Activated T-helper 1 cell treated with anti-CD3 and anti-CD28 coated beads, Interleukin-12 subunit alpha, Interleukin-12 subunit beta, Interleukin-2, Interleukin-4 antibody, amounts not matched to agents 30 ng/mL and 10 ng/mL and 1 ng/mL, durations not matched to agents 14 hours and 24 hours and 36 hours (primary cell): ENCODE measurements at regions not wholly inside any gene's neighbourhood (a gene's known extent, or its start where the extent isn't known, plus 50 kb on each side); places are given as distances from the start of the nearest gene placed in this dataset.

ENCODE experiments used
- DNase-seq: peaks from one replicate; pipeline ENCODE4 v3.0.0; 2021; ENCODE audit warnings: low spot score
- H3K27ac Mint-ChIP-seq: one replicate; pipeline ENCODE4 v1.8.0; 2021; ENCODE audit warnings: mild to moderate bottlenecking, mixed read lengths
- H3K27me3 Mint-ChIP-seq: one replicate; pipeline ENCODE4 v1.8.0; 2022; ENCODE audit warnings: mild to moderate bottlenecking, moderate library complexity, mixed read lengths; ENCODE audit not compliant: insufficient read depth
- H3K36me3 Mint-ChIP-seq: one replicate; pipeline ENCODE4 v1.8.0; 2021; ENCODE audit warnings: low read depth, mixed read lengths
- H3K4me1 Mint-ChIP-seq: one replicate; pipeline ENCODE4 v1.8.0; 2021; ENCODE audit warnings: low read depth, mixed read lengths
- H3K4me3 Mint-ChIP-seq: one replicate; pipeline ENCODE4 v1.8.0; 2021; ENCODE audit warnings: mild to moderate bottlenecking, moderate library complexity, mixed read lengths
- H3K9me3 Mint-ChIP-seq: one replicate; pipeline ENCODE4 v1.8.0; 2021; ENCODE audit warnings: mixed read lengths
- intact Hi-C: fragments of 100-400 bp; cut with micrococcal nuclease; formaldehyde crosslinking; loops from one replicate; pipeline ENCODE4 v1.15.1; 2024

DNA sequence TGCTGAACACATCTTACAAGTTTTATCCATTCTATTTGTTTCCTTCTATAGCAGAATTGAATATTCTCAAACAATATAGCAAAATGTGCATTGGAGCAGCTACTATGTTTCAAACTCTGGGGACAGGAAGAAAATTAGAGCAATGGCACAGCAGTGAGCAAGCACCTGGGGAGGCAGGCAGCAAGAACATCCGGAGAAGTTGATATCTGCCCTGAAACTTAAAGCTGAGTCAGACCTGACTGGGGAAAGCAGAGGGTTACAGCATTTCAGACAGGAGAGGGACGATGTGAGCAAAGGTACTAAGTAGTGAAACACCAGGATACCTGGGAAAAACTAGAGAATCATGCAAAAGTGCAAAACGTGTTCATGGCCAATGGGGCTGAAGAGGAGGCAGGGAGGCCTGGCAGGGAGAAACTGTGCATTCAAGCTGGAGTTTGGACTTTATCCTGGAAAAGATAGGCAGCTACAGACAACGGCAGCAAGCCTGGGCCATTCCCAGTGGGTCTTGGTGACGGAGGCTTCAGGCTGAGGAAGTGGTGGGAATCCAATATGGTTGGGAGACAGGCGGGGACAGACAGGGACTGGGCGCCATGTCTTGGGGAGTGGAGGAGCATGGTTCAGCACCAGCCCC is 118.0 kb upstream of the CDKN3 start:
- no peak overlapping the region for H3K27ac Mint-ChIP-seq
- H3K27me3 Mint-ChIP-seq = peaks cover 5% of the 10 kb centered on the region
- no peaks in the 10 kb centered on the region for H3K9me3 Mint-ChIP-seq
- no peaks in the 10 kb centered on the region for H3K4me1 Mint-ChIP-seq
- H3K4me3 Mint-ChIP-seq = no peak overlapping the region
- no peaks in the 10 kb centered on the region for H3K36me3 Mint-ChIP-seq
- intact Hi-C loops = no loop called here
- DNase-seq = no peak

DNA sequence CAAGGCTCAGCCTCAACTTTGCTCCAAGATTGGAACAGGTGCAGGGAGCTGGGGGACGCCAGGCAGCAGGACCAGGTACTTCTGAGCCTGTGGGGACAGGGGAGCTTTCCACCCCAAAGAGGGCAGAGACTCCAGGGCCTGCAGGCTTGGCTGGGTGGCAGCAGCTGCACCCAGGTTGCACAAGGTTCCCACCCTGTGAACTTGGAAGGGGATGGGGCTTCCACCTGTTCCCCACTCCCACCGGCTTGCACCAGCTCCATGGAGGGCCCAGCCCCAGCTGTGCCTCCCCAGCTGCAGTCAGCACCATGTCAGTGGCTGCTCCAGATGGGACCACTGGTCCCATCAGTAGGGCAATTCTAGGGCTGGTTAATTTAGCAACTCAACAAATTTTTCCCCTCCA is 114.0 kb upstream of the CDKN3 start:
- no peaks in the 10 kb centered on the region for H3K36me3 Mint-ChIP-seq
- H3K4me3 Mint-ChIP-seq = no peak overlapping the region
- no peak overlapping the region for H3K27ac Mint-ChIP-seq
- intact Hi-C loops = no loop called here
- H3K4me1 Mint-ChIP-seq = no peaks in the 10 kb centered on the region
- H3K9me3 Mint-ChIP-seq = no peaks in the 10 kb centered on the region
- peaks cover 10% of the 10 kb centered on the region for H3K27me3 Mint-ChIP-seq
- DNase-seq = no peak

DNA sequence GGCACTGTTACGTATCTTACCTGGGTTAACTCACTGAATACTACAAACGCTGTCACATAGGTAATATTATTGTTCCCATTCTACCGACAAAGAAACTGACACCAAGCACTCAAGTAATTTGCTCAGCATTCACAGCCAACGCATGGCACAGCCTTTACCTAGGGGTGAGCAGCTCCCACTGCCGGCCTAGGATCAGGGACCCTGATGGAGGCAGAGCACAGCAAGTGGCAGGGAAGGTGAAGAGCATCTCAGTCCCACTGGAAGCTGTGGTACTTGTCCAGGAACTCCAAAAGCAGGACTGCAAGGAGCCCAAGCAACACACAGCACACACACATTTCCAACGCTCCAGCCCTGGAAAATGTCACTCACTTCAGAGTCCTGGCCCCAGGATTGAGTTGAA is 111.8 kb upstream of the CDKN3 start:
- Mint-ChIP-seq H3K27ac (no peak overlapping the region), H3K4me3 (no peak overlapping the region), H3K36me3 (no peaks in the 10 kb centered on the region), H3K9me3 (no peaks in the 10 kb centered on the region), H3K27me3 (peaks cover 13% of the 10 kb centered on the region), H3K4me1 (no peaks in the 10 kb centered on the region)
- intact Hi-C loops = no loop called here
- no peak for DNase-seq

DNA sequence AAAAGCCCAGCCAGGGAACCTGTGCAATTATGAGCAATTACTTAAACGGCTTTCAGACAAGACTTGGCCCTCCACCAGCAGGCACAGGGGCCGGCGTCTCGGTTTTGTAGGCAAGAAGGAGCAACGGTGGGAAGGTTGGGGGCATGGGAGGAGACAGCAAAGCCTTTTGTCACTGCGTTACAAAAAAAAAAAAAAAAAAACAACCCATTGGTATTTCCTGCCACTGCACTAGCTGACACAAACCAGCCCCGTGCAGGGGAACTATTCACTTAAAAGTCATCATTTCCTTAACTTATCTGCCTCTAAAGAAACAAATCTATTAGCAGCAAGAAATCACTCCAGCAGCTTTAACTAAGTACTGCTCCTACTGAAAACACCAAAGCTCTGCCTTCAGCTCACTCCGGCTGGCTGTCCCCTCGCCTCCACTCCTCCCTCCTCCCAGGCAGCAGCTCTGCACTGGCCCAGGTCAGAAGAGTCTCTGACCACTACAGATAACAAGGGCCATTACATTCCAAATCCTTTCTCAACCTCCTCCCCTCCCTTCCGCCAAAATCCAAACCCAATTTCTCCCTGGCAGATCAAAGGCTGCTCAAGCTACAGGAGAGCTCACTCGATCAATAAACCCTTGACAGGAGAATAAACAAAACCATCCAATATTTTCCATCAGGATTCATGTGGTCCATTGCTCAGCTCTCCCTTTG is 105.2 kb upstream of the CDKN3 start:
- no peak overlapping the region for H3K27ac Mint-ChIP-seq
- no peak for DNase-seq
- intact Hi-C loops = no loop called here
- H3K36me3 Mint-ChIP-seq = no peaks in the 10 kb centered on the region
- H3K9me3 Mint-ChIP-seq = no peaks in the 10 kb centered on the region
- peaks cover 25% of the 10 kb centered on the region for H3K27me3 Mint-ChIP-seq
- H3K4me3 Mint-ChIP-seq = no peak overlapping the region
- no peaks in the 10 kb centered on the region for H3K4me1 Mint-ChIP-seq

DNA sequence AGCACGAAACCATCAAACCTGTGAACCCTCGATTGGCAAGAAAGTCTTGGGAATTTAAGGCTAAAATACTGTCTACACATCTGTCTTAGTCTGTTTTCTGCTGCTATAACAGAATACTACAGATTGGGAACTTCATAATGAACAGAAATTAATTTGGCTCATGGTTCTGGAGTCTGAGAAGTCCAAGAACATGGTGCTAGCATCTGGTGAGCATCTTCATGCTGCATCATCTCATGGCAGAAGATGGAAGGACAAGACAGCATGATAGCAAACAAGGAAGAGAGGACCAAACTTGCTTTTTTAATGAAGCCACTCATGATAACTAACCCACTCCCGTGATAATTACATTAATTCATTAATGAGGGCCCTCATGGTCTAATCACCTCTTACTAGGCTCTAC is 102.0 kb upstream of the CDKN3 start:
- Mint-ChIP-seq H3K4me3 (no peak overlapping the region), H3K9me3 (no peaks in the 10 kb centered on the region), H3K27me3 (peaks cover 23% of the 10 kb centered on the region), H3K36me3 (no peaks in the 10 kb centered on the region), H3K27ac (no peak overlapping the region), H3K4me1 (no peaks in the 10 kb centered on the region)
- no peak for DNase-seq
- intact Hi-C loops = no loop called here

DNA sequence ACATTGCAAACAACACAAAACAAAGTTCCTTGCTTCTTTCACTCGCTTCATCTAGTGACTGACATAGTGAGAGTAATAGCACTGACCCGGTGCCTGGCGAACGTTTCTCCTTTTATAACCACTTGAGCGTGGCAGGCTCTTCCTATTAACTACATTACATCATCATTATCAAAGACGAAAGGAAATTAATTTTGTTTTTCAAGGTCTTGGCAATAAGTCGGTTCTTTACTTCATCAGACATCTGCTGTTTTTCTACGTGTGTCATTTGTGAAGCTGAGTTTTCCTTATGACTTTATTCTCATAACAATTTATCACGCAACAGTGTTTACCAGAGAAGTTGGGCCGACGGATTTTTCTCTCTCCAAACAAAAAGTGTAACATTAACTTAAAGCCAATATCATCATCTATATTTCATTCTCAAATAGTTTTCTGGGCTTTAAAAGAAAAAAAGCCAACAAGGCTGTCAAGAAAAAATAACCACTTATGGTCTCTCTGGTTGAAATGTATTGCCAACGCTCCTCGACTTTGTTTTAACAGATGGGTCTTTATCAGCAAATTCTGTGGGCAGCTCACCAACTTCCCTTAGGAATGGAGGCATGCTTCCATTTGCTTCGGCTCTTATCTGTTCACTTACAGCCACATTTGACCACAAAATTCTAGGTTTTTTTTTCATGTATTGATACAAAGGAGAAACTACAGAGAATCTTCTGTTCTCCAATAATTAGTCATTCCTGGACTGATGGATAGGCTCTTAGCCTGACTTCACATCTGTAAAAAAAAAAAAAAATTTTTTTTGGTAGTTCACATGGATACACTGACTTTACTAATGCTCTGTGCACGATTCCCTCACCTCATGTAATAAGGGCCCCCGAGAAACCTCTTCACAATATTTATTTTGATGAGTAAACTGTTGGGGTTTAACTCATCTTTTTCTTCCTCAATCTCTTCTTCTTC is 97.1 kb upstream of the CDKN3 start:
- Mint-ChIP-seq H3K27ac (no peak overlapping the region), H3K9me3 (no peaks in the 10 kb centered on the region), H3K27me3 (peaks cover 7% of the 10 kb centered on the region), H3K4me1 (no peaks in the 10 kb centered on the region), H3K4me3 (no peak overlapping the region), H3K36me3 (no peaks in the 10 kb centered on the region)
- no peak for DNase-seq
- intact Hi-C loops = no loop called here

DNA sequence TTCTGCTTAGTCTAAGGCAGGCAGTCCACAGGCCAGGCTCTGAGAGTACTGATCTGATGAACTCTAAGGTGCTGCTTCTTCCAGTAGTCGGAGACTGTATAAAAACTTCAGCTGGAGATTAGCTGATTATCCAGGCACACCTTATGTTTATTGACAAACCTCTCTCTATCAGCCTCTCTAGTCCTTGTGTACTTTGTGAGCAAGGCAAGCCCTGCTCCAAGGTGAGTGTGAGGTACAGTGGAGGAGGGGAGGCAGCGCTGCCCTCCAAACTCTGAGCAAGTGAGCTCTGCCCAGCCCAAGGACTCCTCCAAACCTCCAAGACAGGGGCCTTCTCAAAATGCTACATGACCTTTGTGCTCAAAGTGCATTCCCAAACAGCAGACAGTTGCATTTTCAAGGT is 95.9 kb upstream of the CDKN3 start:
- no peaks in the 10 kb centered on the region for H3K36me3 Mint-ChIP-seq
- peaks cover 8% of the 10 kb centered on the region for H3K27me3 Mint-ChIP-seq
- no peak for DNase-seq
- no peaks in the 10 kb centered on the region for H3K9me3 Mint-ChIP-seq
- H3K27ac Mint-ChIP-seq = no peak overlapping the region
- H3K4me3 Mint-ChIP-seq = no peak overlapping the region
- intact Hi-C loops = no loop called here
- no peaks in the 10 kb centered on the region for H3K4me1 Mint-ChIP-seq

DNA sequence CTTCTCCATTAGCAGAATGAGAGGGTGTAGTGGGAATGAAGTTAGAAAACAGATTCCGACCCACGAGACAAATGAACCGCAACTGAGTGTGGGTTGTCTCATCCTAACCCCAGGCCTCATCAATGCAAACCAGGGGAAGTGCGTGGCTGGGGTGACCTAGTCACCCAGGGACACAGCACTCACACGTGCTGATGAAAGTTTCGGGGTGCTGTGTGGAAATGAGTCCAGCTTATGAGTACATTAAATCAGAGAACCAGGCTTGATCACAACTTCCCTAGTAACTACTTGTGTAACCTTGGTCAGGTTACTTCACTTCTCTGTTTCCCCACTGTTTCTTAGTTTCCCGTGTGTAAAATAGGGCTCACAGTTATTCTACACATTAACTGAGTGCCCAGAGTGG is 95.4 kb upstream of the CDKN3 start:
- Mint-ChIP-seq H3K27me3 (peaks cover 6% of the 10 kb centered on the region), H3K9me3 (no peaks in the 10 kb centered on the region), H3K4me1 (no peaks in the 10 kb centered on the region), H3K4me3 (no peak overlapping the region), H3K36me3 (no peaks in the 10 kb centered on the region), H3K27ac (no peak overlapping the region)
- intact Hi-C loops = no loop called here
- DNase-seq = no peak

DNA sequence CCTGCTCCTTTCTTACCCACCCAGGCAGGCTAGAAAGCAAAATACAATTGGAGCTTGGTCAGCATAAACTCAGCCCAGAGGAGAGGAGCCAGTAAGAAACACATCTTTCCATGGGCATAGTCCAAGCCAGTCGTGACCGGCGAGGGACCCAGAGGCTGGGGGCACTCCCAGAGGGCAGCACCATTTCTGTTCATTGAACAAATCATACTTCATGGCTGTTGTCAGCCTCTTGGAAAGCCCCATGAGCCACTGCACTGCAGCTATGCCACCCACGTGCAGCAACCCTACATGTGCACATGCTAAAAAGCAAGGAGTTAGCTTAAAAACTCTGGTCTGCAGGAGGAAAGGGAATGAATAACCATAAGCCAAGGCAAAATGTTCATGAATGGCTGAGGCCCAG is 90.0 kb upstream of the CDKN3 start:
- Mint-ChIP-seq H3K9me3 (no peaks in the 10 kb centered on the region), H3K4me3 (no peak overlapping the region), H3K36me3 (no peaks in the 10 kb centered on the region), H3K4me1 (no peaks in the 10 kb centered on the region), H3K27ac (no peak overlapping the region), H3K27me3 (peaks cover 4% of the 10 kb centered on the region)
- DNase-seq = no peak
- intact Hi-C loops = no loop called here

DNA sequence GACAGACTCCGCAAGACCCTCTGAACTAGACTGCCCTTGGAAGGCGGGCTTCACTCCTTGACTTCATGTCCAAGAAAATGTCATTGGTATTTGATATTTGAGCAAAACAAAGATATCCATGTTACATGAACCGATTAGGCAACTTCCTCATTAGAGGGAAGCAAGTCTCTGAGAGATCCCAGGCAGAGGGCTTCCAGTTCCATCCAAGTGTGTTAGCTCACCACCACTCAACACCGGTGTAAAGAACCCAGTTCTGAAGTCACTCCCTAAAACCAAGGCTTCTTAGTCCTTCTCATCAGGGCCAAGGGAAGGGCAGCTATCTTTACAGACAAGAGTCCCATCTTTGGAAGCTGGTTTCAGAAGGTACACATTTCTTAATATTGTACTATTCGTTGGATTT is 87.2 kb upstream of the CDKN3 start:
- H3K4me1 Mint-ChIP-seq = no peaks in the 10 kb centered on the region
- no peak for DNase-seq
- H3K4me3 Mint-ChIP-seq = no peak overlapping the region
- no peaks in the 10 kb centered on the region for H3K36me3 Mint-ChIP-seq
- H3K27me3 Mint-ChIP-seq = peaks cover 7% of the 10 kb centered on the region
- intact Hi-C loops = no loop called here
- no peak overlapping the region for H3K27ac Mint-ChIP-seq
- no peaks in the 10 kb centered on the region for H3K9me3 Mint-ChIP-seq

DNA sequence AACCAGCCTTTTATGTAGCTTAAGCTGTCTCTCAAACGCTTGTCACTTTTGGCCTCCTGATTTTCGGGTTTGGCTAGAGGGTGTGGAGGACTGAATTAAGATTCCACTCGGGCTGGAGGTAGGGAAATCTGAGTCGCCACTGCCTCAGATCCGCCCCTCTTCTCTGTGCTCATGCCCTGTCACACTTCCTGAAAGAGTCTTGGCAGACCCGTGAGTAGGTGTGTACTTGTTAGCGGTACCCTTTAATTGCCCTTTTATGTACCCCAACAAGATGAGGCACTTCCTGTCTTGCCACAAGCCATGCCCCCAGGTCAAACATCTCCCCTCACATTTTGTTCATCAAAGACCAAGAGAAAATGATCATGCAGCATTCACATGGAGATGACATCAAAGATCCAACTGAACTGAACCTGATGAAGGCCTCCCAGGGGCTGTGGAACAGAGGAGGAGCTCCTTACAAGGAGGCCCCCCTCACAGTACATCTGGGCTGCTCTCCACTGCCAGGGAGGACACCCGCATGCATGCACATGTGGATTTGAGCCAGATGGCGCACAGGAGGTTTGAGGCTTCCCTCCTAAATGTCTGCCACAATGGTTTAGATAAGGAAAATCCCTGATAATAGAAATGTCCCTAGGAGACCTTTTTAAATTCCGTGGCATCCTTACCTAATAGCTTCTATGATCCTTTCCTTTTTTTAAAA is 86.5 kb upstream of the CDKN3 start:
- peaks cover 5% of the 10 kb centered on the region for H3K27me3 Mint-ChIP-seq
- no peak overlapping the region for H3K27ac Mint-ChIP-seq
- DNase-seq = no peak
- intact Hi-C loops = no loop called here
- H3K4me1 Mint-ChIP-seq = no peaks in the 10 kb centered on the region
- no peaks in the 10 kb centered on the region for H3K9me3 Mint-ChIP-seq
- no peak overlapping the region for H3K4me3 Mint-ChIP-seq
- H3K36me3 Mint-ChIP-seq = no peaks in the 10 kb centered on the region

DNA sequence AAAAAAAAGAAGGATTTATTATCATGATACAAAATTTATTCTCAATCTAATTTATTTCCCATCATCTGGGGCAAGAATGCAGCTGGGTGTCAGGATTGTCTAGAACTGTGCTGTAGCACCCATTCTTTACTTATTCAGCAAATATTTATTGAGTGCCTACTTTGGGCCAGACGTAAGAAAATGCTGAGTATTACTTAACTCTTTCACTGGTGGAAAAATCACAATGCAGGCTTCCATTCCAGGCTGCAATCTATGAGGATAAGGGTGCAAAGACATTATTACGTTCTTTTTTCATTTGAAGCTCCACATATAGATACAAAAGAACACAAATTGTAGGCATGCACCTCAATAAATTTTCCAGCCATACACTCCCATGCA is 86.0 kb upstream of the CDKN3 start:
- no peak overlapping the region for H3K27ac Mint-ChIP-seq
- no peaks in the 10 kb centered on the region for H3K4me1 Mint-ChIP-seq
- H3K4me3 Mint-ChIP-seq = no peak overlapping the region
- intact Hi-C loops = no loop called here
- H3K27me3 Mint-ChIP-seq = peaks cover 5% of the 10 kb centered on the region
- no peaks in the 10 kb centered on the region for H3K9me3 Mint-ChIP-seq
- DNase-seq = no peak
- H3K36me3 Mint-ChIP-seq = no peaks in the 10 kb centered on the region
